GM23248 (cell line): ENCODE measurements at regions not wholly inside any gene's neighbourhood (a gene's known extent, or its start where the extent isn't known, plus 50 kb on each side); places are given as distances from the start of the nearest gene placed in this dataset.
A peak's percentile ranks its signal among the peaks of the same experiment; 100 is the strongest.

Experiments used
- DNase-seq: peaks from one replicate; pipeline ENCODE4 v3.0.0-alpha.2; 2015
- H2AFZ ChIP-seq: fragments of 200-600 bp; sonication (generic); 2 replicates; pipeline ENCODE4 v1.6.1; 2016; ENCODE audit warnings: antibody characterized with exemption
- H3F3A ChIP-seq: fragments of 200-600 bp; sonication (generic); 2 replicates; pipeline ENCODE4 v1.6.1; 2016; ENCODE audit warnings: mild to moderate bottlenecking, antibody characterized with exemption, mixed run types; ENCODE audit not compliant: insufficient read depth
- H3K27ac ChIP-seq: fragments of 200-600 bp; sonication (generic); 2 replicates; pipeline ENCODE4 v1.5.1; 2016; ENCODE audit warnings: mild to moderate bottlenecking
- H3K27me3 ChIP-seq: fragments of 200-600 bp; sonication (generic); replicated peaks from 2 replicates; pipeline ENCODE4 v1.6.1; 2016; ENCODE audit warnings: mild to moderate bottlenecking; ENCODE audit not compliant: insufficient read depth
- H3K36me3 ChIP-seq: fragments of 200-600 bp; sonication (generic); 2 replicates; pipeline ENCODE4 v1.6.1; 2016; ENCODE audit warnings: low read depth, mild to moderate bottlenecking
- H3K4me1 ChIP-seq: fragments of 200-600 bp; sonication (generic); 2 replicates; pipeline ENCODE4 v1.6.1; 2016; ENCODE audit warnings: mild to moderate bottlenecking; ENCODE audit not compliant: insufficient read depth
- H3K4me2 ChIP-seq: fragments of 200-600 bp; sonication (generic); one replicate; pipeline ENCODE4 v1.6.1; 2016; ENCODE audit warnings: mild to moderate bottlenecking; ENCODE audit not compliant: unreplicated experiment
- H3K4me3 ChIP-seq: fragments of 200-600 bp; sonication (generic); 2 replicates; pipeline ENCODE4 v1.5.1; 2016; ENCODE audit warnings: mild to moderate bottlenecking
- H3K79me2 ChIP-seq: fragments of 200-600 bp; sonication (generic); 2 replicates; pipeline ENCODE4 v1.6.1; 2016; ENCODE audit warnings: mild to moderate bottlenecking; ENCODE audit not compliant: insufficient read depth
- H3K9ac ChIP-seq: fragments of 200-600 bp; sonication (generic); 2 replicates; pipeline ENCODE4 v1.6.1; 2016; ENCODE audit warnings: mild to moderate bottlenecking
- H3K9me2 ChIP-seq: fragments of 200-600 bp; sonication (generic); 2 replicates; pipeline ENCODE4 v1.6.1; 2016; ENCODE audit warnings: mixed run types, mild to moderate bottlenecking, moderate library complexity; ENCODE audit not compliant: insufficient read depth
- H3K9me3 ChIP-seq: fragments of 200-600 bp; sonication (generic); one replicate; pipeline ENCODE4 v1.6.1; 2017; ENCODE audit warnings: low read depth
- H4K20me1 ChIP-seq: fragments of 200-600 bp; sonication (generic); 2 replicates; pipeline ENCODE4 v1.6.0; 2016; ENCODE audit not compliant: insufficient read depth
- EZH2 ChIP-seq: fragments of 200-600 bp; sonication (generic); IDR thresholded peaks from 2 replicates; pipeline ENCODE4 v1.6.1; 2018; ENCODE audit warnings: antibody characterized with exemption, mild to moderate bottlenecking; ENCODE audit not compliant: insufficient read depth, poor library complexity, severe bottlenecking
- EZH2phosphoT487 ChIP-seq: fragments of 200-600 bp; sonication (generic); IDR thresholded peaks from 2 replicates; pipeline ENCODE4 v1.6.1; 2018; ENCODE audit warnings: antibody characterized with exemption, moderate library complexity, mild to moderate bottlenecking, low read depth; ENCODE audit not compliant: insufficient read depth
- WGBS, 2 experiments: methylation state at CpG; one replicate each; pipeline ENCODE4 v1.1.6; 2015 to 2017; ENCODE audit warnings: low lambda C conversion rate in 2 of 2, low coverage in 1 of 2; ENCODE audit errors: missing lambda C conversion rate in 2 of 2; 5-methylcytosine and 5-hydroxymethylcytosine counted together
- in situ Hi-C: fragments of 300-500 bp; cut with MboI; formaldehyde crosslinking; loops from 2 replicates; pipeline ENCODE4 v1.15.0; 2020

DNA sequence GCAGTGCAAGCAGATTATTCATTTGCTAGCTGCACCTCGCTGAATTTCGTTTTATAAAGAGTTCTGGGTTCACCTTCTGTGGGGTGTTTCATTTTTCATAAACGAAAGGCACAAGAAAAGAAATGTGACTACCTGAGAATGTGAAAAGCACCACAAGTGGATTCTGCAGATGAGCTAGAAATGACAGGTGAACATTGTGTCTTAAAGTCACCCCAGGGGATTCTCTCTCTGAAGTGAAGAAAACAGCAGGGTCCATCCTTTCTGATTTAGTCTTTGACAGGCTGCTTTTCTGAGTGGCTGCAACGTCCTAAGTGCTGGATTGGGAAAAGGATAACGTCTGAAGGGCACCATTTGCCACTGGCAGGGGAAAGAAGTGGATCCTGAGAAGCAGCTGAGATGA, 469.3 kb downstream of the SPATA31D1 start:
- Histone ChIP-seq H3K27me3 (no peaks in the 10 kb centered on the region), H3K4me3 (no peak overlapping the region), H2AFZ (no peak overlapping the region), H3K4me1 (peaks cover 12% of the 10 kb centered on the region; the same call in 1 of the 2 replicates), H3K9me2 (no peaks in the 10 kb centered on the region), H3K9ac (no peak overlapping the region), H3K27ac (no peak overlapping the region), H3K4me2 (no peak overlapping the region), H3K36me3 (no peaks in the 10 kb centered on the region), H3K9me3 (no peaks in the 10 kb centered on the region), H4K20me1 (no peaks in the 10 kb centered on the region), H3K79me2 (no peaks in the 10 kb centered on the region), H3F3A (peaks cover 15% of the 10 kb centered on the region)
- TF ChIP-seq EZH2 (no peak), EZH2phosphoT487 (no peak)
- in situ Hi-C loops: loop anchor here (10.0 kb wide), 1 partner anchor 63 kb away; no protein-coding TSS in a partner anchor
- WGBS, 2 experiments: 33 to 39% methylated on average over 5 of the region's 5 CpGs
- no peak for DNase-seq

DNA sequence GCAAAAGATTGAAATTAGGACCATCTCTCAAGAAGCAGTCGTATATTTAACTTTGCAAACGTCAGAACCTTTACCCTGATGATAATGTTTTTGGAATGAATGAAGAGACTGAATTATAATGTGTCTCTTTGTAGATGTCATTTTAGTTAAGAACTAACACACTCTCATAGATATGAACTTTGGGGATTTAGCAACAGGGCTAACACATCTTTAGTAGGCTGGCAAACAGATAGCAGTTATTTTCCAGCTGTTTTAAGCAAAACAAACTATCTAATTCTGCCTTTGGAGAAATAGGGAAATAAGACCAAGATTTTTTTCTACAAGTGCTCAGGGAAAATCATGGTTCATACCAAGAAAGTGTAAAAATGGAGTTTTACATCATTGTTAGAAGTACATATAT, 469.7 kb downstream of the SPATA31D1 start:
- Histone ChIP-seq H3K4me1 (peaks cover 12% of the 10 kb centered on the region; the same call in 1 of the 2 replicates), H3K36me3 (no peaks in the 10 kb centered on the region), H3K27me3 (no peaks in the 10 kb centered on the region), H3K4me3 (no peak overlapping the region), H3K4me2 (no peak overlapping the region), H3K9ac (no peak overlapping the region), H3K9me2 (no peaks in the 10 kb centered on the region), H3K79me2 (no peaks in the 10 kb centered on the region), H2AFZ (no peak overlapping the region), H3K27ac (no peak overlapping the region), H4K20me1 (no peaks in the 10 kb centered on the region), H3K9me3 (no peaks in the 10 kb centered on the region), H3F3A (peaks cover 15% of the 10 kb centered on the region)
- WGBS, 2 experiments: 40 to 43% methylated on average over 2 of the region's 2 CpGs
- TF ChIP-seq EZH2phosphoT487: no peak
- TF ChIP-seq EZH2: no peak
- in situ Hi-C loops: loop anchor here (10.0 kb wide), 1 partner anchor 63 kb away; no protein-coding TSS in a partner anchor
- no peak for DNase-seq

DNA sequence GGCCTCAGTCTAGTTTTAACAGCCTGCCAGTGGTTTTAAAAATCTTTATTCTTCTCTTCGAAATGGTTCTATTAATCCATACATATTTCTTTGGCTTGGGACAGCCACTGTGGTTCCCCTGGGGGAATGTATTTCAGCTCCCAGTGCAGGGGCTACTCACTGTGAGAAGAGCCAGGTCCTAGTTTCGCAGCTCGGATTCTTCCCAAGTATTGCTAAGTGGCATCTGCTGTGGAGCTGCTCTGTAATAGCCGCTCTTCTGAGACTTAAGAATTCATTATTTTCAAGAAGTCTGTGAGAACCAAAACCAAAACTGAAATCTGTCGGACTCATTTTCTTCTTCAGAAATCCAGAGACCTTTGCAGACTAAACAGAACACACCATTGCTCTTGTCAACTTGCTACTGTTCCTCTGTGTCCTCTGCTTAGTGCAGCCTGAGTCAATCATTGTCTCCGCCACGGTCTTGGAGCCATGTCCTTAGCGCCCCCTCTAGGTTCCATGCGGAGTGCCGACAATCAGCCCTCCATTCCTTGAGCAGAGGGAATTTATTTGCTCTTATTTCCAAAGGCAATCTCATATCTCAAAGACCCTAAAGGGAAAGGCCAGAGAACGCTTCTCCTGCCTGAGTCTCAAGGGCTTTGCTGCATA, 478.2 kb downstream of the SPATA31D1 start:
- H3K27me3 ChIP-seq: no peaks in the 10 kb centered on the region
- H3K9ac ChIP-seq: no peak overlapping the region
- H3K4me1 ChIP-seq: no peaks in the 10 kb centered on the region
- H3K9me2 ChIP-seq: no peaks in the 10 kb centered on the region
- no peaks in the 10 kb centered on the region for H4K20me1 ChIP-seq
- in situ Hi-C loops: no loop called here
- peak; percentile 18 for DNase-seq
- H3K27ac ChIP-seq: no peak overlapping the region
- H3K4me2 ChIP-seq: no peak overlapping the region
- no peaks in the 10 kb centered on the region for H3K79me2 ChIP-seq
- TF ChIP-seq EZH2: no peak
- no peak for TF ChIP-seq EZH2phosphoT487
- no peak overlapping the region for H2AFZ ChIP-seq
- H3K9me3 ChIP-seq: no peaks in the 10 kb centered on the region
- 67 to 70% methylated on average over 11 of the region's 11 CpGs for WGBS, 2 experiments
- H3K36me3 ChIP-seq: no peaks in the 10 kb centered on the region
- no peak overlapping the region for H3K4me3 ChIP-seq
- H3F3A ChIP-seq: no peaks in the 10 kb centered on the region

DNA sequence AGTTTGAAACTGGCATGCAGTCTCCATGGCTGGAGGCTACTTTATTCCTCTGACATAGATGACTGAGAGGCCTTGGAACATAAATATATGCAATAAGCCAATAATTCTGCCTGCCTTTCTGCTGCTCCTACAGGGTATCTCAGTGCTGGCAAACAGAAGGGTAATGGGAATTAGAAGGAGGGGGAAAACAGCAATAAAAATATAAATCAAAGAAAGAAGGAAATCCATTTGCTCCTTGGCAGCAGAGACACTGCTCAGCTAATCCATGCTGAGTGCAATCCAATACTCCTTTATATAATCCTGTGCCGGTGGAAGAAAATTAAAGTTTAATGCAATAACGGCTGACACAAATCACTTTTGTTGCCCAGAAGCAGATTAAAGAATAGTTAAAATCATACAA, 478.9 kb downstream of the SPATA31D1 start:
- WGBS, 2 experiments: 18 to 31% methylated on average over 2 of the region's 2 CpGs
- Histone ChIP-seq H3K9me2 (no peaks in the 10 kb centered on the region), H3K4me3 (no peak overlapping the region), H3K27me3 (no peaks in the 10 kb centered on the region), H3K9ac (no peak overlapping the region), H3K36me3 (no peaks in the 10 kb centered on the region), H3K79me2 (no peaks in the 10 kb centered on the region), H3K9me3 (no peaks in the 10 kb centered on the region), H3K4me1 (no peaks in the 10 kb centered on the region), H2AFZ (no peak overlapping the region), H3F3A (no peaks in the 10 kb centered on the region), H3K27ac (no peak overlapping the region), H4K20me1 (no peaks in the 10 kb centered on the region), H3K4me2 (no peak overlapping the region)
- DNase-seq: no peak
- TF ChIP-seq EZH2phosphoT487 (no peak), EZH2 (no peak)
- in situ Hi-C loops: no loop called here
